Psoas muscle (tissue), 7 donors: ENCODE measurements at regions not wholly inside any gene's neighbourhood (a gene's known extent, or its start where the extent isn't known, plus 50 kb on each side); places are given as distances from the start of the nearest gene placed in this dataset.

Experiments
- ATAC-seq, 4 donors: fragments of 200-7000 bp; cut with Tn5 transposase; one replicate each; pipeline ENCODE4 v1.9.1; 2020; ENCODE audit warnings: moderate library complexity in 3 of 4, mild to moderate bottlenecking in 2 of 4
- DNase-seq, 2 donors: peaks; one replicate each; pipeline ENCODE4 v3.0.0-alpha.2; 2020
- H3K27ac ChIP-seq: fragments of 200-600 bp; one replicate; pipeline ENCODE4 v1.8.0; 2022
- H3K27me3 ChIP-seq, 3 donors: fragments of 200-600 bp in 1 of 3; one replicate each; pipeline versions ENCODE4 v1.6.1 to v1.8.0; 2013 to 2022; ENCODE audit warnings: low read length in 2 of 3, mild to moderate bottlenecking in 2 of 3, moderate library complexity in 1 of 3; ENCODE audit not compliant: insufficient read depth in 3 of 3
- H3K36me3 ChIP-seq, 2 donors: fragments of 200-600 bp in 1 of 2; one replicate each; pipeline versions ENCODE4 v1.6.1 to v1.8.0; 2013 to 2022; ENCODE audit warnings: low read depth in 1 of 2, mild to moderate bottlenecking in 1 of 2, moderate library complexity in 1 of 2; ENCODE audit not compliant: insufficient read depth in 1 of 2
- H3K4me1 ChIP-seq: fragments of 200-600 bp; one replicate; pipeline ENCODE4 v1.8.0; 2022
- H3K4me3 ChIP-seq: fragments of 200-600 bp; one replicate; pipeline ENCODE4 v1.8.0; 2022; ENCODE audit warnings: mild to moderate bottlenecking
- H3K9me3 ChIP-seq: fragments of 200-600 bp; one replicate; pipeline ENCODE4 v1.8.0; 2022
- CTCF ChIP-seq: fragments of 200-600 bp; IDR thresholded peaks from one replicate; pipeline ENCODE4 v1.8.0; 2022; ENCODE audit warnings: antibody characterized with exemption
- WGBS, 3 donors: extraction: QIAGEN DNeasy Blood & Tissue Kit; methylation state at CpG; one replicate each; pipeline versions ENCODE4 v1.1.6 to v1.1.7; 2013; 5-methylcytosine and 5-hydroxymethylcytosine counted together
- intact Hi-C, 2 donors: fragments of 100-400 bp; cut with DNase I; formaldehyde crosslinking; loops; one replicate each; pipeline versions ENCODE4 v1.11.0 to v1.14.2; 2022
- donor health status: healthy with polysubstance abuse.
- donor health status: DM: no; HTN: no; CAD: no; lungs with moderate emphysema.
- donor health status: Bipolar disorder and iron deficiency.
- donor health status: healthy.
- donor health status: DM: yes; HTN: yes; CAD: no.
- donor health status: DM: no; HTN: no; CAD: no.
- donor health status: DM: yes; HTN: yes; CAD: no.

GRCh38 chr4:20178902-20179576 is 72.7 kb upstream of the SLIT2 start:
- no peak overlapping the region for H3K27ac ChIP-seq
- H3K4me1 ChIP-seq, result no peaks in the 10 kb centered on the region
- no peak overlapping the region for H3K4me3 ChIP-seq
- intact Hi-C loops, result no loop called here
- DNase-seq (no peak), ATAC-seq (no peak)
- no peaks in the 10 kb centered on the region for H3K27me3 ChIP-seq
- no peak for TF ChIP-seq CTCF
- H3K36me3 ChIP-seq, result no peaks in the 10 kb centered on the region
- no peaks in the 10 kb centered on the region for H3K9me3 ChIP-seq
- WGBS, 3 donors, result 90 to 93% (median 92%) methylated on average over 22 to 24 of the region's 24 CpGs

- Histone ChIP-seq H3K9me3 (no peaks in the 10 kb centered on the region), H3K4me3 (no peak overlapping the region), H3K27me3 (no peaks in the 10 kb centered on the region), H3K36me3 (no peaks in the 10 kb centered on the region), H3K4me1 (no peaks in the 10 kb centered on the region), H3K27ac (no peak overlapping the region)
- ATAC-seq (no peak), DNase-seq (no peak)
- 36 to 46% (median 45%) methylated on average over 2 of the region's 2 CpGs for WGBS, 3 donors
- intact Hi-C loops, result no loop called here
- no peak for TF ChIP-seq CTCF
These were observed 74.8 kb upstream of the SLIT2 start for GRCh38 chr4:20176881-20177280.

GRCh38 chr4:20172070-20172760 is 79.5 kb upstream of the SLIT2 start:
- 39 to 75% (median 68%) methylated on average over 1 of the region's 1 CpG for WGBS, 3 donors
- intact Hi-C loops, result no loop called here
- no peak for TF ChIP-seq CTCF
- H3K27ac ChIP-seq, result no peak overlapping the region
- H3K4me1 ChIP-seq, result no peaks in the 10 kb centered on the region
- no peaks in the 10 kb centered on the region for H3K27me3 ChIP-seq
- DNase-seq (no peak), ATAC-seq (no peak)
- no peaks in the 10 kb centered on the region for H3K36me3 ChIP-seq
- no peak overlapping the region for H3K4me3 ChIP-seq
- no peaks in the 10 kb centered on the region for H3K9me3 ChIP-seq

GRCh38 chr4:20166544-20166943 is 85.2 kb upstream of the SLIT2 start:
- DNase-seq, result no peak
- Histone ChIP-seq H3K27me3 (no peaks in the 10 kb centered on the region), H3K9me3 (no peaks in the 10 kb centered on the region), H3K36me3 (no peaks in the 10 kb centered on the region), H3K4me1 (no peaks in the 10 kb centered on the region), H3K27ac (no peak overlapping the region), H3K4me3 (no peak overlapping the region)
- no peak for TF ChIP-seq CTCF
- no peak for ATAC-seq
- intact Hi-C loops, result no loop called here
- whole genome bisulfite sequencing, 3 donors, result 29 to 33% (median 29%) methylated on average over 3 of the region's 3 CpGs
